Colonic mucosa (tissue), 4 donors: ENCODE measurements at regions not wholly inside any gene's neighbourhood (a gene's known extent, or its start where the extent isn't known, plus 50 kb on each side); places are given as distances from the start of the nearest gene placed in this dataset.

ENCODE experiments used
- DNase-seq: peaks from one replicate; pipeline ENCODE4 v3.0.0-alpha.2; 2020
- H3K27ac ChIP-seq: fragments of 200-600 bp; one replicate; pipeline ENCODE4 v1.8.0; 2021
- H3K27me3 ChIP-seq: fragments of 200-600 bp; one replicate; pipeline ENCODE4 v1.8.0; 2021
- H3K36me3 ChIP-seq: fragments of 200-600 bp; one replicate; pipeline ENCODE4 v1.8.0; 2021
- H3K4me1 ChIP-seq: fragments of 200-600 bp; one replicate; pipeline ENCODE4 v1.8.0; 2021; ENCODE audit warnings: mild to moderate bottlenecking
- H3K4me3 ChIP-seq: fragments of 200-600 bp; one replicate; pipeline ENCODE4 v1.8.0; 2021
- H3K9ac ChIP-seq, 2 donors: one replicate each; pipeline ENCODE4 v1.7.0; 2013; ENCODE audit warnings: control low read depth in 2 of 2, low read depth in 2 of 2, low read length in 2 of 2
- H3K9me3 ChIP-seq: fragments of 200-600 bp; one replicate; pipeline ENCODE4 v1.8.0; 2021
- CTCF ChIP-seq: fragments of 200-600 bp; IDR thresholded peaks from one replicate; pipeline ENCODE4 v1.8.0; 2022; ENCODE audit warnings: antibody characterized with exemption, mild to moderate bottlenecking
- intact Hi-C: fragments of 100-400 bp; cut with DNase I; formaldehyde crosslinking; loops from one replicate; pipeline ENCODE4 v1.14.1; 2022
- donor health status: healthy.
- donor health status: DM: no; HTN: no; CAD: no.
- donor health status: DM: no; HTN: no; CAD: no.

- no peak for TF ChIP-seq CTCF
- Histone ChIP-seq H3K9me3 (no peaks in the 10 kb centered on the region), H3K36me3 (no peaks in the 10 kb centered on the region), H3K4me1 (no peaks in the 10 kb centered on the region), H3K27ac (no peak overlapping the region), H3K27me3 (no peaks in the 10 kb centered on the region), H3K9ac (no peak overlapping the region), H3K4me3 (no peak overlapping the region)
- intact Hi-C loops: no loop called here
- DNase-seq: no peak
Measured at GRCh38 chr1:4002741-4003140, 102.7 kb upstream of the C1orf174 start.

- H3K36me3 ChIP-seq: no peaks in the 10 kb centered on the region
- no peaks in the 10 kb centered on the region for H3K9me3 ChIP-seq
- no peak overlapping the region for H3K27ac ChIP-seq
- no peak for DNase-seq
- H3K4me3 ChIP-seq: no peak overlapping the region
- no peak overlapping the region for H3K9ac ChIP-seq
- H3K27me3 ChIP-seq: no peaks in the 10 kb centered on the region
- H3K4me1 ChIP-seq: no peaks in the 10 kb centered on the region
- TF ChIP-seq CTCF: no peak
- intact Hi-C loops: no loop called here
Measured at GRCh38 chr1:4003846-4004505, 103.9 kb upstream of the C1orf174 start.

GRCh38 chr1:4004635-4005430, 104.8 kb upstream of the C1orf174 start:
- no peak for DNase-seq
- H3K9ac ChIP-seq: no peak overlapping the region
- no peaks in the 10 kb centered on the region for H3K27me3 ChIP-seq
- no peak overlapping the region for H3K4me3 ChIP-seq
- no peaks in the 10 kb centered on the region for H3K9me3 ChIP-seq
- no peaks in the 10 kb centered on the region for H3K4me1 ChIP-seq
- H3K36me3 ChIP-seq: no peaks in the 10 kb centered on the region
- intact Hi-C loops: no loop called here
- no peak overlapping the region for H3K27ac ChIP-seq
- no peak for TF ChIP-seq CTCF

- Histone ChIP-seq H3K4me1 (no peaks in the 10 kb centered on the region), H3K27ac (no peak overlapping the region), H3K36me3 (no peaks in the 10 kb centered on the region), H3K9me3 (no peaks in the 10 kb centered on the region), H3K9ac (no peak overlapping the region), H3K27me3 (no peaks in the 10 kb centered on the region), H3K4me3 (no peak overlapping the region)
- TF ChIP-seq CTCF: no peak
- DNase-seq: no peak
- intact Hi-C loops: no loop called here
Measured at GRCh38 chr1:4005431-4005830, 105.4 kb upstream of the C1orf174 start.

GRCh38 chr1:4006676-4007374, 106.8 kb upstream of the C1orf174 start:
- no peak for DNase-seq
- intact Hi-C loops: no loop called here
- Histone ChIP-seq H3K27ac (no peak overlapping the region), H3K9me3 (no peaks in the 10 kb centered on the region), H3K4me1 (no peaks in the 10 kb centered on the region), H3K36me3 (no peaks in the 10 kb centered on the region), H3K9ac (no peak overlapping the region), H3K4me3 (no peak overlapping the region), H3K27me3 (no peaks in the 10 kb centered on the region)
- no peak for TF ChIP-seq CTCF
